D721Med (cell line): ENCODE measurements at regions not wholly inside any gene's neighbourhood (a gene's known extent, or its start where the extent isn't known, plus 50 kb on each side); places are given as distances from the start of the nearest gene placed in this dataset.

ENCODE experiments used
- DNase-seq: peaks from one replicate; pipeline ENCODE4 v3.0.0; 2011; ENCODE audit warnings: low spot score; ENCODE audit not compliant: insufficient read length
- FAIRE-seq: peaks from 2 replicates; lab custom pipeline; 2011; peaks lifted over from hg19 to GRCh38; lab: Jason Lieb, UNC
- TF ChIP-seq, protein P1 (sequence below): IDR thresholded peaks from 2 replicates; pipeline ENCODE4 v1.5.1; 2012; ENCODE audit warnings: mild to moderate bottlenecking, control low read depth; ENCODE audit not compliant: insufficient read depth; ENCODE audit errors: missing control alignments

GRCh38 chr5:68161156-68161555 is 54.4 kb upstream of the PIK3R1 start:
- TF ChIP-seq, protein P1, sequence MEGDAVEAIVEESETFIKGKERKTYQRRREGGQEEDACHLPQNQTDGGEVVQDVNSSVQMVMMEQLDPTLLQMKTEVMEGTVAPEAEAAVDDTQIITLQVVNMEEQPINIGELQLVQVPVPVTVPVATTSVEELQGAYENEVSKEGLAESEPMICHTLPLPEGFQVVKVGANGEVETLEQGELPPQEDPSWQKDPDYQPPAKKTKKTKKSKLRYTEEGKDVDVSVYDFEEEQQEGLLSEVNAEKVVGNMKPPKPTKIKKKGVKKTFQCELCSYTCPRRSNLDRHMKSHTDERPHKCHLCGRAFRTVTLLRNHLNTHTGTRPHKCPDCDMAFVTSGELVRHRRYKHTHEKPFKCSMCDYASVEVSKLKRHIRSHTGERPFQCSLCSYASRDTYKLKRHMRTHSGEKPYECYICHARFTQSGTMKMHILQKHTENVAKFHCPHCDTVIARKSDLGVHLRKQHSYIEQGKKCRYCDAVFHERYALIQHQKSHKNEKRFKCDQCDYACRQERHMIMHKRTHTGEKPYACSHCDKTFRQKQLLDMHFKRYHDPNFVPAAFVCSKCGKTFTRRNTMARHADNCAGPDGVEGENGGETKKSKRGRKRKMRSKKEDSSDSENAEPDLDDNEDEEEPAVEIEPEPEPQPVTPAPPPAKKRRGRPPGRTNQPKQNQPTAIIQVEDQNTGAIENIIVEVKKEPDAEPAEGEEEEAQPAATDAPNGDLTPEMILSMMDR = no peak
- FAIRE-seq (no peak), DNase-seq (no peak)

GRCh38 chr5:68159224-68159951 is 56.2 kb upstream of the PIK3R1 start:
- FAIRE-seq (no peak), DNase-seq (no peak)
- TF ChIP-seq, protein P1 = no peak

DNA sequence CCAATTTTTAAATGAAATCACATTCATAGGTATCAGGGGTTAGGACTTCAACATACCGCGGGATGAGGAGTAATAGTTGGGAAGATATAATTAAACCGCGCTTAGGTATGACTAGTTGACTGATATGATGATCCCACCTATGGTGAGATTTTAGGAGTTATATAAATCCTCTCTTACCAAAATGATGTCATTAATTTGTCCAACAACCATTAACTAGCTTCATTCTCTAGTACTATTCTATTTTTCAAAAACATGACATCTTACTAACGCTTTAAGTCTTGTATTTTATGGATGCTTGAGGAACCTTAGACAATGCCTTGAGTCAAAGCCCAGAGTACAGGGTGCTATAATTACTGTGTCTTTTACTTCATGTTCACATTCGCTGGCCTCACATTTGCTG is 59.6 kb upstream of the PIK3R1 start:
- DNase-seq = no peak
- FAIRE-seq = no peak
- TF ChIP-seq, protein P1 = no peak

DNA sequence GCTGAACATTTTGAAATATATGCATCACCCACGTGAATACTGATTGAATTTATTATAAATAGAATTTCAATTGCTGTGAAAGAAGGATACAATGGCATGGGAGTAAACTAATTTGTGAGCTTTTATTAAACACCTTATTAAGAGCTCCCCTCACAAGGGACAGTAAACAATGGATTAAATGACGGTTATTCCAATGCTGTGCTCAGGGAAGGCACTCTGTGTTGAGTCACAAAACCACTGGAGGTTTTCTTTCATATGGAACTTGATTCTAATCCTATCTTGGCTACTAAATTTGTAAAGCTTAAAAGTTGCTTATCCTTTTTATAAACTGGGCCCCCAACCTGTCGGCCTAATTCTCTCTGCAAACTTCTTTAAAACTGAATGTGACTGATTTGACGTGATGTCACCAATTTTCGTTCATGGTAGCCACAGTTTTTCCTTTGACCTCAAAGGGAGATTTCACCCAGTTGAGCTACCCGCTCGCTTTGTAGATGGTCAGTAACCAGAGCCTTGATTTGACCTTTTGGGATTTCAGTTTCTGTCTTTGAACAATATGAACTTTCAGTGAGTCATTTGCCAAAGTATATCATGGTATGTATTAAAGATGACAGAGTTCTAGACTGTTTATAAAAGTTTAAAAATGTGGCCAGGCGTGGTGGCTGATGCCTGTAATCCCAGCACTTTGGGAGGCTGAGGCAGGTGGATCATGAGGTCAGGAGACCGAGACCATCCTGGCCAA is 61.3 kb upstream of the PIK3R1 start:
- no peak for DNase-seq
- TF ChIP-seq, protein P1 = no peak
- FAIRE-seq = no peak

GRCh38 chr5:68151812-68152211 is 63.7 kb upstream of the PIK3R1 start:
- no peak for FAIRE-seq
- TF ChIP-seq, protein P1 = no peak

DNA sequence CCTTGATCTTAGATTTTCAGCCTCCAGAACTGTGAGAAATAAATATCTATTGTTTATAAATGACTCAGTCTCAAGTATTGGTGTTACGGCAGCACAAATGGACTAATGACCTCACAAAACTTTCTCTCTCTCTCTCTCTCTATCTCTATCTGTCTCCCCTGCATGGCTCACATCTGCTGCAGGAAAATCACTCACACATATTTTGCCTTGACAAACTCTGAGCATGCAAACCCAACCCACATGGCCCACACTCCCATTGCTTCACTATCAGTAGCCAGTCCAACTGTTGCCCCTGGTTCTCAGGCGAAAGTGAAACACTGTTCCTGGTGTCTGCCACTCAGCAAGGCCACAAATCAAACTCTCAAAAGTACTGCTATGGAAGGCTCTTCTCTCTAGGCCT is 66.4 kb upstream of the PIK3R1 start:
- no peak for FAIRE-seq
- no peak for DNase-seq
- TF ChIP-seq, protein P1 = no peak

More at GRCh38 chr5:68151812-68152211, 63.7 kb upstream of the PIK3R1 start:
- DNase-seq = no peak

DNA sequence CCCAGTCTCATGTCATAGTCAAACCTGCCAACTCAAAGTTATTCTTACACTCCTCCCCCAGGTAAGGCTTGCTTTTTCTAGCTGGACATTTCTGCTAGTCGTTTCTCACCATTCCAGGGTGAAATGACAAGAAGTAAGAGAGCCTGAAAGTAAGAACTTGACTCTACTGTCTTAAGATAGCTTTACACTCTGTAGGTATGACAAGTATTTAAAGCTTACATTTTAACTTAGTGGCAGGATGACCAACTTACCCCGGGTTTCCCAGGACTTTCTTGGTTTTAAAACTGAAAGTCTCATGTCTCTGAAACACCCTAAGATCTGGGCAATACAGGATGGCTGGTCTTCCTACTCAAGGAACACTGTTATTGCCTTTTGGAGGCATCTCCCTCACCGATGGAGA is 67.5 kb upstream of the PIK3R1 start:
- FAIRE-seq = no peak
- TF ChIP-seq, protein P1 = no peak
- DNase-seq = no peak
